HG02678 (cell line): ENCODE measurements at regions not wholly inside any gene's neighbourhood (a gene's known extent, or its start where the extent isn't known, plus 50 kb on each side); places are given as distances from the start of the nearest gene placed in this dataset.

Source experiments
- ATAC-seq: cut with Tn5 transposase; IDR thresholded peaks from one replicate; pipeline ENCODE4 v1.9.1; 2021; ENCODE audit warnings: mild to moderate bottlenecking, moderate library complexity; ENCODE audit not compliant: unreplicated experiment

DNA sequence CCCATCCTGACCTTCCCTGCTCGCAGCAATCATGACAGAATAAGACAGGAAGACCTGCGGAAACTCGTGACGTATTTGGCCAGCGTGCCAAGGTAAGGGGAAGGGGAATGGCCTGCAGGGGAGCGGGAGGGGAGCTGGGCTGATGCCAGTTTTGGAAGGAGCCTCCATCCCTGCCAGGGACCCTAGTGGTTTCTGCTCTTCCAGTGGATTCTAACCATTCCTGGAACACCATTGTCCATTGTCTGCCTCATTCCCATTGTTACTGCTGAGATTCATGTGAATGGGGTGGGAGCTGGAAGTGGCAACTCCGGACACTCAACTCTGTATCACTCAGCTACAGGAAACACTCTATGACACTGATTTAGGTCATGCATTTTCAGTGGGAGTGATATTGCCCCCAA lies 242.9 kb upstream of the ROPN1 start:
- no peak for ATAC-seq

DNA sequence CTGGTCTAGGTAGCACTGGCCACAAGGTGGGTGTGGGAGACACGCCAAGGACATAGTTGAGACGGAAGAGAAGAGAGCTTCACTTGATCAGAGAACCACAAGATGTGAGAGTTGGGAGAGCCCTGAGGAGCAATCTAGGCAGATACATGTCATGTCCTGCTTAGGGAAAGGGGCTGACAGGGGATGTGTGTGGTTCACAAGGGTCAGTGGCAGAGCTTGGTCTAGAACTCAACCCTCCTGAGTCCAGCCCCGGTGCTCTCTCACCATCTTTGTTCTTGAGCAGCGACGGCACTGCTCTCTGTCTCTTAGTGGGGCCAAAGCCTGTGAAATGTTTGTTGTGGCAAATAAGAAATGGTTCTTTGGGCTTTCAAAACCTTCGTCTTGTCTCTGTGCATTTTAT lies 243.5 kb upstream of the ROPN1 start:
- no peak for ATAC-seq

DNA sequence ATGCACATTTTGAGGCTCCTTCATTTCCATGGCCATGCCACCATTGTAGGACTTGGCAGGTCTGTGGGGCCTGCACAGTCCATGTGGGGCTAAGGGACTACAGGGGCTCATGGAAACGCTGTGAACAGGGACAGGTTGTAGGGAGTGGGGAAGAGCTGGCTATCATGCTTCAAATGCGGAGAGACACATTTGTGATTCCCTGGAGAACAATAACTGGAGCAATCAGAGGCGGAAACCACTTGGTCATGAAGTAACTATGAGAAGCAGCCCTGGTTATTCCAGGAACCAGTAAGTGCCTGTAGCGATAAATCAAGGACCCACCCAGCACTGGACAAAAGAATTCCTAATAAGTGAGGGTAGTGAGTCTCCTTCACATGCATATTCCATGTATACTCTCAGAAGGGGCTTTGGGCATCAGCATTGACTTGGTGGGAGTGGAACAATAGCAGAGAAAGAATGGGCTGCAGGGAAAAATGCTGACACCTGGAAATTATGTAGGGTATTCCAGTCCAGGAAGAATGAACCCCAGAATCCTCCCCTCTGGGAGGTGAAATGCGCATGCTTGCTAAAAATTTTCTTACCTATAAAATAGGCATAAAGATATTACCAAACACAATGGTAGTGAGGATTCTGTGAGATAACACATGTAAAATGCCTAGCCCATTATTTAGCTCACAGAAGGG lies 251.4 kb upstream of the ROPN1 start:
- no peak for ATAC-seq

DNA sequence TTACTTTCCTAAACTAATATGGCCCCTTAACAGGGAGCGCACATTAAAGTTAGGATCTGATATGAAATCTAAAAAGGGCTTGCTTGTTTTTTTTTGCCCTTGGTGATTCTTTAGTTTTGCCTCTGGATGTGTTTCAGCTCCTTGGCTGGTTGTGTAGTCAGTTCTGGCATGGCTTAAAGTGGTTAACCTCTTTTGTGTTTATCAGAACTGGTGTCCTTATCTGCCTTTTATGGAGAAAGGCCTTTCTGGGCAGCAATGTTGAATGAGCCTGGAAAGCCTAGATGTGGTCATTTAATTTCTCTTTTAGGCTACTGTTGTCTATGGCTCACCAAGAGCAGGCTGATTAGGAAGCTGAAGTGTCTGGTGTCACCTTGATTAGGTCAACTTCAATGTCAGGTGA lies 254.5 kb upstream of the ROPN1 start:
- no peak for ATAC-seq

DNA sequence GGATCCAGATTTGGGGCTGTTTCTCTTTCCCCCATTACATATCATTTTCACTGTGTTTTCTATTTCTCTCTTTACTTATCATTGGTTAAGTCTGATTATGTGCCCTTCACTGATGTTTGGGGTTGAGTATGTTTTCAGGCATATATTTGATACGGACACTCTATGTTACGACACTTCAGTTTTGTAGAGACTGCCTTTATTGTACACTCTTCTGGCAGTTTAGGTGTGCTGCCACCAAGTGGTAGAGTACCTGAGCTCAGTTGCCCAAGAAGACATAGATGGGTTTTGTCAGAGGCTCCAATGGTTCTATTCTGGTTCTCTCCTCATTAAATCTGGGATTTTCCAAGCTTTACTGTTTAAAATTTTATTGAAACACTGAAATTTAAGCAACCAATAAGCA lies 255.0 kb upstream of the ROPN1 start:
- no peak for ATAC-seq

DNA sequence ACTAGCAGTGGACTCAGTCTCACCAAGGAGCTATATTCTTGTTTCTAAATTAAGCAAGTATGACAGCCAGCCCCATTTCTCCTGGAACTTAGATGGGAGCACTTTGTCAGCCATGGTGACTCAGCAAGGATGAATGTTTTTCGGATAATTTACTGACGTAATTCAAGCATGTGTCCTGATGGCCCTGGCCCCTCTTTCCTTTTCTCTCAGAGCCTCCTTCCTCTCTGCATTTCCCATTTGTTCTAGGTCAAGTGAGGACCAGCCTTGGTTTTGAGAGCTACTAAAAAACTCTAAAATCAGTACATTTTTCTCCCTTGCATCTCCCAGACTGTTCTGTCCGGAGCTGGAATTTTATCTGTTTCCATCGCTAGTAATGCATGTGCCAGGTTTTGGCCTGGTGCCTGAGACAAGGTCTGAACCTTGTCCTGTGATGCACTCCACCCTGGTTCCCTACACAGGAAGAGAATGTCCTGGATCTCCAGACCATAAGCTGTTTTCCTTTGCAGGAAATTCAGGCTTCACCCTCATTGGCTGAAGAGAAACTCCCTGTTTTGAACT lies 256.6 kb upstream of the ROPN1 start:
- no peak for ATAC-seq

DNA sequence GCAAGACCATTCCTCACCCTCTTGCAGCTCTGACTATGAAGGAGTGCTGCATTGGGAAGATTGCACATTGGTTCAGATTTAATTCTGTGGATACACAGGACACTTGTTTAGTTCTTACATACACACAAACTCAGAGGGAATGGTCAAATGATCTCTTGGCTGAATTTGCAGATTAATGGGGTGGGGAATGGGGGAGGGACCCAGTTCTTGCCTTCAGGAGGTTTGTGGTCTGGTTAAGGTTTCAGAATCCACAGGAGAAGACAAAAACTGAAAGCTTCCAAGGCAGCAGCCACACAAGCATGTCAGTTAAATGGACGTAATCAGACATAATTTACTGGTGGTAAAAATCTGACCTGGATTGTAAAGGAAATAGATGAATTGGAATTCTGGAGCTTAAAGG lies 257.1 kb upstream of the ROPN1 start:
- no peak for ATAC-seq

DNA sequence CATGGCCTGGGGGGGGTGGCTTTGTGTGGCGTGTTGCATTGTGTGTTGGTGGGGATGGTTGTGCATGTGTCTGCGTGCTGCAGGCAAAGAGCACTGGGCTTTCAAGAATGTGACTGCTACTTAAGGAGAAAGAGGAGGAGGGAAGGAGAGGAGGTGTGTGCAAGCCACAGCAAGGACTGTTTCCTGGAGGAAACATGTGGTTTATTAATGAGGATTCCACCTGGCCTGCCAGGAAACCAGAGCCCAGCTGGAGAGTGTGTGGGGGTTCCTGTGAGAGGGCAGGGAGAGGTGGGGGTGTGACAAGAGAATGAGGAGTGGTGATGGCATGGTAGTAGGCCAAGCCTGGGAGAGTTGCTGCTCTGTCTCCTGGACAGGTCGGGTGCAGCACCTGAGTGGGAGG lies 258.1 kb upstream of the ROPN1 start:
- ATAC-seq, result no peak

DNA sequence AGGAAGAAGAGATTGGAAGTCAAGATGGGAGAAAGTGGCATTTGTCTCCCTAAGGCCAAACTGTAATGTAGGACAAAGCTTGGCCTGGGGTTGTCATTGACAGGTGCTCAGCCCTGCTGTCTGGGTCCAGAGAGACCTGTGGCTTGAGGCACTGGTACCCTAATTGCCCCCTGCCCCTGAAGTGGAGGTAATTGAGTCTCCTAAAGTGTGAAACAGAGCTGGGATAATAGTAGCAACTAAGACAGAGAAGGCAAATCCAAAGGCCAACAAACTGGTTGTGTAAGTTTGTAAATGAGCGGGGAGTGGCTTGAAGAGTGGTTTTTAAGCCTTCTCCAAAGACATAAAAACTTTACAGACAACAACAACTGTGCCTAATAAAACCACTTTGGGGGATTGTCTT lies 264.2 kb upstream of the ROPN1 start:
- ATAC-seq, result no peak

DNA sequence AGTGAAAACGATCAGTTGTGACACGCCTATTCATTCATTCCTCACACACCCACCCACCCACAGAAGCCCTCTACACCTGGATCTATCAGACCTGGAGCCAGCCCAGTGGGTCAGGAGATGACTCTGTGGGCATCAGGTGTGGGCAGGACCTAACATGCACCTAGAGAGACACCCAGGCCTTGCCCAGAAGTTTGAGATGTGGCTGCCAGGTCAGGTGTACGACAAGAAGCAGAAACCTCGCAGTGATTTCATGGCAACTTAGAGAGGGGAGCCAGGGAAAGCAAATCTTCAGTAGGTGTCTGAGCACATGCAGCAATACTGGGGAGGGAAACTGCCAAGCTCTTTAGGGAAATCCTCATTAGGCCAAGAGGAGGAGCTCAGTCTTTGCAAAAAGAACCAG lies 264.7 kb upstream of the ROPN1 start:
- no peak for ATAC-seq

DNA sequence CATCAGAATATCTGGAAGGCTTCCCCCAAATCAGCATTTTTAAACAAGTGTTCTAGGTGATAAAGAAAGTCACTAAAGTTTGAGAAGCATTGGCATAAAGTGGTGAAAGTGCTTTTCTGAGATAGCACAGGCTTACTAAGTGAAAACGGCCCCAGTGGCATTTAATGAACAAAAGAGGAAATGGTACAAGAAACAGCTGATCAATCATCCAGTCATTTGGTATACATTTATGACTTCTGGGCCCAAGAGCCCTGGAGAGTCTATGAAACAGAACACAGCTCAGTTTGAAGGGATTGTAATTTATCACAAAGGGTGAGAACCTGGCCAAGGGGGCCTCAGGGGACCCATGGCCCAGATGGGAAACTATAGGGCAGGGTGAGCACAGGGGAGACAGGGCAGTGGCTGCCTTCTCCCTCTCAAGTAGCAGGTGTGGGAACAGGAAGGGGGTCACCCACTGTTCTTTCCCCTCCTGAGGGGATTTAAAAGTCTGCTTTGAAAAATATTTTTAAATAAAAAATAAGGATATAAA lies 265.5 kb upstream of the ROPN1 start:
- no peak for ATAC-seq

DNA sequence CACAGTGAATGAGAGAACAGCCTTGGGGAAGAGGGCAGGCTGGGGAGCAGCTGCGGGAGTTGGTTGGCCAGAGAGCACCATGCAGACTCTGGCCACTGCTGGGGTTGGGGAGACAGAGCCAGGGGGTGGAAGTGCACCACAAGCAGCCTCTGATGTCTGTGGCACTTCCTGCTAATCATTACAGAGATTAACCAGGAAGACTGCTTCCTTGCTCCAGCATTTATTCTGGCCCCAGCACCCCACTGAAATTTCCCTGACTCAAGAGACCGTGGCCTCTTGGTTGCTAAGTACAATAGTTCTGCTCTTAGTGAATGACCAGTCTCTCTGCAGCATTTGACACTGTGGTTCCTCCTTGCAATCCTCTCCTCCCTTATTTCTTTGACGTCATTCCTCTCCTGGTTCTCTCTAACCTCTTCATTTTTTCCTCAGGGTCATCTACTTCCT lies 266.2 kb upstream of the ROPN1 start:
- no peak for ATAC-seq

DNA sequence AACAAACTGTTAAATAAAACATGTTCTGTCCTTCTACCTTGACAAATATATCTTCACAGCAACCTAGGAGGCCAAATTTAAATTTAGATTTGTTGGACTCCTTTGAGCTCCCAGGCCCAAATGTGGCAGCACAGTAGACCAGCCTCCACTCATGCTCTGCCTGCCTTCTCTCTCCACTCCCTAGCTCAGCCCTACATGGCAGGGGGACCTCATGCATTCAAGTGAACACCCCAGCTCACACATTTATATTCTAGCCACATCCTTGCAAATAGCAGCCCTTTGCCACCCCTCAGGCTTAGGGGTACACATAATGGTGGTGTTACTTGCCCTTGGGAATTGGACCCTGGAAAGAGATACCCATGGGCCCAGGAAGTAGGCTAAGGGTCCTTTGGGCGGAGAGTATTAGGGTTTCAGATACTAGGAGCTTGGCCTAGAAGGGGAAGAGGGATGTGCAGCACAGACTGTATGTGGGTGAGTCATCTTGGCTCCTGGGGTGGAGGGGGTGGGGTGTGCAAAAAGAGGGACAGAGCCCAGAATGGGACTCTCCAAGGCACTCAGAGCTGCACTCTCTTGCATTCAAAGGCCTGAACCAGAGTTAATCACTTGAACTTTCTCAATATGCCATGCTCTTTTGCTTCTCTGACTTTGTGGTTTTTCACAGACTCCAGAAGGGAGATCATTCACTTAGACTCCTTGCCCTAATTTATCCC lies 268.4 kb upstream of the ROPN1 start:
- ATAC-seq, result no peak

DNA sequence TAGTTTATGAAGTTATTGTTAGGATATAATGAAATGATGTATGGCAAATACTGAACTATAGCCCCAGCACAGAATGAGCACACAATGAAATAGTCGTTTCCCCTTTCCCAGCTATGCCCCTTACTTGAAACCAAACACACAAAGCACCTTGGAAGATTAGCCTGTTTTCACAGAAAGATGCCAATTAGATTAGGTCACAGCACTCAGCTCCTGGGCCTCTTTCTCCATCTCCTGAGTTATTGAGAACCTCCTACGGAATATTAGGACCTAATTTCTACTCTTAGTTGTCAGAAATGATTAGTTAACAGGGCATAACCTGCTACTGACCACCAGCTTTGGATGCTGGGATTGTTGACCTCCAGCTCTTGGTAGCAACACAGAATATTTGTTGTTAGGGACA lies 269.4 kb upstream of the ROPN1 start:
- no peak for ATAC-seq

DNA sequence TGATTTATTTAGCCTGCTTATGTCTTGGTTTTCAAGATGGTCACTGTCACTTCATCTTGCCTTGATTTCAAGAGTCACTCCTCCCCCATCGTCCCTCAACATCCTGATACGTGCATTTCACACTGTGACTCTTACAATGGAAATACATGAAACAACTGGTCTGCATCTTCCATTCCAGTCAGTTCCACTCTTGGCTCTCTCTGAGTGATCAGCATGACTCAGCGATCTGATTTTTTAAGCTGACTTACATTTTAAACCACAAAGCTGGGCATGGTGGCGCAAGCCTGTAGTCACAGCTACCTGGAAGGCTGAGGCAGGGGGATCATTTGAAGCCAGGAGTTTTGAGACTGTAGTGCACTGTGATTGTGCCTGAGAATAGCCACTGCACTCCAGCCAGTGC lies 271.2 kb upstream of the ROPN1 start:
- no peak for ATAC-seq

DNA sequence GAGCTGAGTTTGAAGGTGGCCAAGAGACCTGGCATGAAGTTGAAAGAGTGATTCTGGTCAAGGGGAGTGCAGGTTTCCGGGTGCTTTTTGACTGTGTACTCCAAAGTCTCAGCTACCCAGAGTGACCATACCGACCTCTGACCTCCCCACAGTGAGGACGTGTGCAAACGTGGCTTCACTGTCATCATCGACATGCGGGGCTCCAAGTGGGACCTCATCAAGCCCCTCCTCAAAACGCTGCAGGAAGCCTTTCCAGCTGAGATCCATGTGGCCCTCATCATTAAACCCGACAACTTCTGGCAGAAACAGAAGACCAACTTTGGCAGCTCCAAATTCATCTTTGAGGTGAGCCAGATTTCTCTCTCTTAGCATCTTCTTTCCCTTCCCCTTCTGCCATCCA lies 272.4 kb upstream of the ROPN1 start:
- no peak for ATAC-seq

DNA sequence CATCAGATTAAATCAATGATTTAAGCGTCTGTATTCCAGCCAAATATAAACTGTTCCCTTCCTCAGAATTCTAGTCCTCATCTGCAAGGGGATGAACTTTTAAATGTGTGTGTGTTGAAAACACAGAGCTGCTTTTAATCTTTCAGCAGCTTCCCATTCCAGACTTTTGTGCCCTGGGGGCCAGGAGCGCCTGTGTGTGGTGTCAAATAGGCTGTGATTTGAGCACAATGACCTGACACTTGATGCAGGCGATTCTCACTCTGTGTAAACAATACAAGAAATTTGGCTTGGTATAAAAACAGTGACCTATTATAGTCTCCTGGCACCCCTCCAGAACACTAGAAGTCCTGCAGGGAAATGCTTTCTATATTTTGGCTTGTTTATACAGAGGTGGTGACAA lies 274.6 kb upstream of the ROPN1 start:
- no peak for ATAC-seq

DNA sequence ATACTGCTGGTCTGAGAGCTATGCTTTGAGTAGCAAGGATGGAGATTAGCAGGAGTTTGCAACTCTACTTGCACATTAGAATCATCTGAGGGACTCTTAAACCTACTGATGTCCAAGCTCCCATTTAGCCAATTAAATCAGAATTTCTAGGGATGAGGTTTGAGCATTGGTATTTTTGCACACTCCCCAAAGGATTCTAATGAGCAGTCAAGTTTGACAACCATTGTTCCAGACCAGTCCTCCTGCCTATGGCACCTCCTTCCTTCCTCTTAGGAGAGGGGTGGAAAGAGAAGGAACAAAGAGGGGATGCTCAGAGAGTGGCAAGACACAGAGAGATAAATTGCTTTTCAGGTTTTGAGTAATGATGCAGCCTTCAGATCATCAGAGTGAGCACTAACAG lies 275.5 kb upstream of the ROPN1 start:
- no peak for ATAC-seq

DNA sequence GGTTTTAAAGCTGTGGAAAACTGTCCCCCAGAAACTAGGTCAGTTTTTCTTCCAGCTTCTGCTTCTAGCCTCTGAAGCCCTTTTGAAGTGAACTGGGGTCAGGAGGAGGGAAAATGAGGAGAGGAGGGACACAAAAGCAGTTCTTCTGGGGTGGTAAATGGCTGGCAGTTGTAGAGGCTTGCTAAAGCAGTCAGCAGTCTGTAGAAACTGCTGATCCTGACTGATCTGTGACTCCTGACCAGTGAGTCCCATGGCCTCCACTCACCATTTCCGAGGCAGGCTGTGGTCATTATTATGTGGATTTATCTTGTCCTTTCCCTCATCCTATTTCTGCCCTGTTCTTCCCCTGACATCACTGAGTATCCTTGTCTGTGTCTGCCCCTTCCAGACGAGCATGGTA lies 276.4 kb upstream of the ROPN1 start:
- no peak for ATAC-seq

DNA sequence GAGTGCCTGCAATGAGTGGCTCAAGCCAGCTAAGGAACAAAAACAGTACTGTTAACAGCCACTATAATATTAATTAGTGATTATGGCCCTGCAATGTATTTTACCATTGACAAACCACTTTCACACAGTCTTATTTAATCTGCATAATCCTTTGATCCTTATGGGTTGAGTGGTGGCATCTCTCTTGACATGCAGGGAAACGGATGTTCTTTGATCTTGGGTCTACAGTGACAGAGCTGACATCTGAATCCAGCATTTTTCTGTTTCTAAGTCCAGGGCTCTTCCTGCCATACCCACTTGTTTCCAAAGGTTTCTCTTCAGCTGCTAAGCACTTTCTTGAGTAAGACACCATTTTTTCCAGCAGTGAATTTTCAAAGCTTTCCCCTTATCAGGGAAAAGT lies 277.7 kb upstream of the ROPN1 start:
- ATAC-seq, result no peak

DNA sequence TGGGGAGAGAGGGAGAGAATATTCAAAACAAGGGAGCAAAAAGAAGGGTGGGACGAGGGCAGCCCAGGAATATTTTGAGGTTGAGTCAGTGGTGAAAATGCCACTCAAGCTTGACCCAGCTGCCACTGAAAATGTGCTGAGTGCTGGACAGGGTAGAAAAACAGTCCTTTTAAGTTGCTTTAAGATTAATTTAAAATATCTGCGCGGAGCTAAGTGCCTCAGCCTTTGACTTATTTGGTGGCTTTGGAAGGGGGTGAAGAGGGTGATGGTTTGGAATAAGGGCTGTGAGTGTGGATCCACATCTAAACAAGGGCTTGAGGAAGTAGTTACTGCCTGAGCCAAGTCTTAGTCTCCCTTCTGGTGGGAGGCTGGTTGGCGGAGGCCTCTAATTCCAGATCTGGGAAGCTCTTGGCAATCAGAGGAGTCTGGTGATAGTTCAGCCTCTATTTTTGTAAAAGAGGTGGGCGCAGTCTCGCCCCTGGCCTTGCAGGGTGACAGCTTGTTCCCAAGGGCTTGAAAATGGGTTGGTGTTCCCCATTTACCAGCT lies 280.8 kb upstream of the ROPN1 start:
- no peak for ATAC-seq

DNA sequence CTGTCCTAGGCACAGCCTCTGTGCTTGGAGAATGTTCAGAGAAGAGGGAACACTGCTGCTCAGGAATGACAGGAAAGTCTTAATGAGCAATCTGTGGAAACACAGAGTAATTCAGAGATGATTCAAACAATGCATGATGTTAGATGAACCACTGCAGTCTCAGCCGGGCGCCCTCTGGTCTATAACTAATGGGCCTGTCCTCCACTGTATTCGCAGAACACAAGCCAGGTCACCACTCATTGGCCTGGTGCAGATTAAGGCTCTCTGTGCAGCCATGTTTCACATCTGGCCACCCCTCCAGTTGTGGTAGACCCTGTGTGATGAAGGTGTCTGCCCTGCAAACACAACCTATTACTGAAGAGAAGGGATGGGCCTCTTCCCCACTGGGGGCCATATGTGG lies 281.7 kb upstream of the ROPN1 start:
- ATAC-seq, result no peak
